Stomach smooth muscle (tissue), 2 donors: ENCODE measurements at regions not wholly inside any gene's neighbourhood (a gene's known extent, or its start where the extent isn't known, plus 50 kb on each side); places are given as distances from the start of the nearest gene placed in this dataset.
"Not testable (repeated sequence)": the region's sequence is repeated elsewhere in the genome, so short reads cannot be mapped to it uniquely, and the experiment has no call there.

Experiments used
- H3K27ac ChIP-seq: one replicate; pipeline ENCODE4 v1.7.0; 2013; ENCODE audit warnings: mild to moderate bottlenecking, low read length, inconsistent platforms
- H3K27me3 ChIP-seq, 2 donors: one replicate each; pipeline ENCODE4 v1.7.0; 2013; ENCODE audit warnings: low read length in 2 of 2; ENCODE audit not compliant: insufficient read depth in 2 of 2, control insufficient read depth in 1 of 2
- H3K36me3 ChIP-seq, 2 donors: one replicate each; pipeline ENCODE4 v1.7.0; 2013; ENCODE audit warnings: low read length in 2 of 2; ENCODE audit not compliant: control insufficient read depth in 2 of 2, insufficient read depth in 2 of 2
- H3K4me1 ChIP-seq: one replicate; pipeline ENCODE4 v1.7.0; 2013; ENCODE audit warnings: low read length; ENCODE audit not compliant: control insufficient read depth, insufficient read depth
- H3K4me3 ChIP-seq, 2 donors: one replicate each; pipeline ENCODE4 v1.7.0; 2013; ENCODE audit warnings: low read length in 2 of 2
- H3K9ac ChIP-seq, 2 donors: one replicate each; pipeline ENCODE4 v1.7.0; 2013; ENCODE audit warnings: low read length in 2 of 2, mild to moderate bottlenecking in 1 of 2
- H3K9me3 ChIP-seq, 2 donors: one replicate each; pipeline ENCODE4 v1.7.0; 2013; ENCODE audit warnings: low read length in 2 of 2; ENCODE audit not compliant: control insufficient read depth in 2 of 2
- donor health status: healthy.
- donor health status: Pancreatic carcinoma.

DNA sequence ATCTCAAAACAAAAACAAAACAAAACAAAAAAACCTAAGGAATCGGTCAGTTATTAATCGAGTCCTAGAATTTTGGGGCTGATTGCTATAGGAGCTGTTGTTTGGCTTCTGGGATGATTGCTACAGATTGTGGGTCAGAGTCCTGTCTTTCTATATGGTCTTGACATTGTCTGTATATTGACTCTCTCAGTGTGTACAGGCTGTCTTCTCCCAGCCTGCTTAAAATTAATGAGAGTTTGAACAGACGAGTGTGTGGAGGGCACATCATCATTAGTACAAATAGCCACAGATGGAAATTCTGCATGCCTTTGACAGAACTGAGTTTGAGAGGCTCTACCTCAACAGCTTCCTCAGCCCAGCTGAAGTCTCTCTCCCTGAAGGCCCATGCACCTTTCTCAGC, 98.0 kb upstream of the PLGLB2 start:
- not testable (repeated sequence) for H3K9ac ChIP-seq, H3K27ac ChIP-seq, H3K36me3 ChIP-seq, H3K4me1 ChIP-seq, H3K9me3 ChIP-seq, H3K4me3 ChIP-seq, H3K27me3 ChIP-seq

DNA sequence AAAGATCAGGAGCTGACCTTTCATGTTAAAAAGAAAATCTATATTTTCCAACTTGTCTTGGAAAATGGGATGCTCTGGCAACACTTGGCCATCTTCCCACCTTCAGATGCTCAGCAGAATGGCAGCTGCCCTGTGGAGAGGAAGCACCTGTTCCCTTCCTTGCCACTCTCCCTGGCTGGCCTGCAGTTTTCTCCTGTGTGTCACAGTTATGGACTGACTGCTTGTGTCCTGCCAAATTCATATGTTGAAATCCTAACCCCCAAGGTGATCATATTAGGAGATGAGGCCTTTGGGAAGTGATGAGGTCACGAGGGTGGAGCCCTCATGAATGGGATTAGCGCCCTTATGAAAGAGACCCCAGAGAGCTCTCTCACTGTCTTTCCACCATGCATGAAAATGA, 97.0 kb upstream of the PLGLB2 start:
- H3K27me3 ChIP-seq, H3K9ac ChIP-seq, H3K9me3 ChIP-seq, H3K4me1 ChIP-seq, H3K27ac ChIP-seq, H3K36me3 ChIP-seq, H3K4me3 ChIP-seq: not testable (repeated sequence)

- H3K27me3 ChIP-seq, H3K36me3 ChIP-seq, H3K9me3 ChIP-seq, H3K4me3 ChIP-seq, H3K4me1 ChIP-seq, H3K9ac ChIP-seq, H3K27ac ChIP-seq: not testable (repeated sequence)
Observed at GRCh38 chr2:87651589-87651988, 96.3 kb upstream of the PLGLB2 start.

GRCh38 chr2:87653373-87653772, 94.5 kb upstream of the PLGLB2 start:
- not testable (repeated sequence) for H3K36me3 ChIP-seq, H3K27ac ChIP-seq, H3K9ac ChIP-seq, H3K4me3 ChIP-seq, H3K9me3 ChIP-seq, H3K4me1 ChIP-seq, H3K27me3 ChIP-seq

DNA sequence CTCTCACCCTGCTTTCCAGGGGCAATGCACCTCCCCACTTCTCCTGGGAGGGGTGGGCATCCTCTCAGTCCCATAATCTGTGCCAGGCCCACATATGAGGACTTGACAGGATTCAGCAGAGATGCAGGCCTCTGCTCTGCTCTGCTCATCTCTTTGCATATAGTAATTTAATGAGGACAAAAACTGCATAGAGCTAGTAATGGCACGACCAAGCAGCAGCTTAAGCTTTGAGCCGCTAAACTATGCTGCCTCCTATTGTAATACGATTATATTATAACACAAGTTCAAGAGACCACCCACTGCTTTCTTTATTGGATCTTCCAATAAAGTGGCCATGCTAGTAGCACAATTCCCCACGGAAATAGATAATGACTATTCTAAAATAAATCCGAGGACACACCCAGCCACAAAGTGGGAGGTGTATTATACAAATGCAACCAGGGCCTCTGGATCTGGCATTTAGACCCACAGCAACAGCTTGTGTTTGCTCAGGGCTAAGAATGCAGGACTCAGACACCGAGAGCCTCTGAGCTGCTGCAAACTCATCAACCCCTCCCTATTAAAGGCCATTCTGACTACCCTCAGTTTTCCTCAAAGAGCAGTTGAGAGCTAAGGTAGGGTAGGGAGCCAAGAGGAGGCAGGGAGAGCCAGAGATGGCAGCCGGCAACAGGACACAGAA, 93.6 kb upstream of the PLGLB2 start:
- H3K9me3 ChIP-seq, H3K36me3 ChIP-seq, H3K27ac ChIP-seq, H3K4me1 ChIP-seq, H3K27me3 ChIP-seq, H3K9ac ChIP-seq, H3K4me3 ChIP-seq: not testable (repeated sequence)

DNA sequence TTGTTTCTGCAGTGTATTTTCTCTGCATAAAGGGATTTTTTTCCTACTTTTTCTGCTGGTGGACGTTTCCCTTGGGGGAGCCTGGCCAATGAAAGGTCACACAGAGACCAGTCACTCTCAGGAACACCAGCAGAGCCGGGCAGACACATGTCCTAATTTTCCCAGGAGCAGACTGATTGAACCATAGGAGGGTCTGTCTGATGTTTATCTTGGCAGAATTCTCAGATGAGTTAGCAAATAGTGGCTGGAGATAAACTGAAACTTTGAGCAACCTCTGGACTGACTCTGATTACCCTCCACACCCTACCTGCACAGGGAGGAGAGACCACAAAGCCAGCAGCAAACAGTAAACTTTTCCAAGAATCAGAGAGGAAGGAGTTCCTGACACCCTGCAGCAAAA, 90.0 kb upstream of the PLGLB2 start:
- not testable (repeated sequence) for H3K4me1 ChIP-seq, H3K9ac ChIP-seq, H3K27me3 ChIP-seq, H3K36me3 ChIP-seq, H3K4me3 ChIP-seq, H3K9me3 ChIP-seq, H3K27ac ChIP-seq

DNA sequence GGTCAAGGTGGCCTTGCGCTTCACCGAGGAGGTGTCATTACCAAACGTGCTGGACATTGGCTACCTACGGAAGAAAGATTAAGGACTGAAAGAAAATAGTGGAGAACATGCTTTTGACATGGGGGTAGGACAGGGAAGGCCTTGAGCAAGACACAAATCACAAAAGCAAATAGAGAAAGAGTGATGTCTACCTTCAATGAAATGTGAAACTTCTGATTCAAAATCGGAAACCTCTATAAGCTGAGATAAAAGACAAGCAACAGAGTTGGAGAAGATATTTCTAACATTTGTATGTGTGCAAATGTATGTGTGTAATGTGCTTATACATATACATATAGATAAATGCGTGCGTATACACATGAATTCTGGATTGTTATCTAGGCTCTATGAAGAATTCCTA, 89.5 kb upstream of the PLGLB2 start:
- not testable (repeated sequence) for H3K9ac ChIP-seq, H3K27me3 ChIP-seq, H3K27ac ChIP-seq, H3K4me1 ChIP-seq, H3K4me3 ChIP-seq, H3K36me3 ChIP-seq, H3K9me3 ChIP-seq

GRCh38 chr2:87658976-87659375, 88.9 kb upstream of the PLGLB2 start:
- H3K4me1 ChIP-seq, H3K27me3 ChIP-seq, H3K9ac ChIP-seq, H3K9me3 ChIP-seq, H3K4me3 ChIP-seq, H3K36me3 ChIP-seq, H3K27ac ChIP-seq: not testable (repeated sequence)

GRCh38 chr2:87660164-87660563, 87.7 kb upstream of the PLGLB2 start:
- not testable (repeated sequence) for H3K27ac ChIP-seq, H3K27me3 ChIP-seq, H3K9ac ChIP-seq, H3K4me3 ChIP-seq, H3K9me3 ChIP-seq, H3K4me1 ChIP-seq, H3K36me3 ChIP-seq

- H3K27me3 ChIP-seq, H3K36me3 ChIP-seq, H3K27ac ChIP-seq, H3K4me1 ChIP-seq, H3K9ac ChIP-seq, H3K9me3 ChIP-seq, H3K4me3 ChIP-seq: not testable (repeated sequence)
Observed at GRCh38 chr2:87662316-87663290, 85.3 kb upstream of the PLGLB2 start.

DNA sequence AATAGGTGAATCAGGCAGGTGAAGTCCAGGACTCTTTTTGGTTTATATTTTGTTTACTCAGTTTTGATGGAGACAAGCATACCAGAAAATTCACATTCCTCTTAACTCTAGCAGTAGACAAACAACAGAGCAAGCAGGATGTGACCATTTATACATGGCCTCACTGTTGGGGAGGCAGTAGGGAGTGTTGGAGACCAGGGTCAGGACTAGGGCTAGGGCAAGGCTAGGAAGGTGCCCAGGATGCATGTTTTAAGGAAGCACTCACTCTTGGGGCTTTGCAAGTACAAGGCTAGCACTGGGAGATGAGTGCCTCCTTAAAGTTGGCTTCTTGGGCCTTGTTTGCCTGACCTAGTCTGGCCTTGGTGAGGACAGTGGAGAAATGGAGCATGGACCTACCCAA, 84.5 kb upstream of the PLGLB2 start:
- H3K4me1 ChIP-seq, H3K36me3 ChIP-seq, H3K9me3 ChIP-seq, H3K4me3 ChIP-seq, H3K27me3 ChIP-seq, H3K27ac ChIP-seq, H3K9ac ChIP-seq: not testable (repeated sequence)
